ENCODE measurements at regions not wholly inside any gene's neighbourhood (a gene's known extent, or its start where the extent isn't known, plus 50 kb on each side); places are given as distances from the start of the nearest gene placed in this dataset.

GRCh38 chr7:149713731-149714068, 59.7 kb downstream of the ZNF467 start:
- no peak for TF ChIP-seq CEBPB (IDR thresholded peaks at IDR 0.05)
- no peak for TF ChIP-seq FOXM1 (IDR thresholded peaks at IDR 0.05; ENCODE audit: borderline replicate concordance, low read depth)
- no peak for TF ChIP-seq TCF12 (IDR thresholded peaks at IDR 0.05; ENCODE audit: low read depth)
- no peak for TF ChIP-seq REST (IDR thresholded peaks at IDR 0.05; ENCODE audit: low read depth)
- TF ChIP-seq RAD21 (IDR thresholded peaks at IDR 0.05; ENCODE audit: low read depth), result no peak
- no peak for TF ChIP-seq CREB1 (IDR thresholded peaks at IDR 0.05; ENCODE audit: low read depth)
- TF ChIP-seq EP300 (IDR thresholded peaks at IDR 0.05; ENCODE audit: borderline replicate concordance), result no peak
- TF ChIP-seq YY1 (IDR thresholded peaks at IDR 0.05; ENCODE audit: low read depth), result no peak
- no peak for TF ChIP-seq USF1 (IDR thresholded peaks at IDR 0.05)
- no peak for TF ChIP-seq TAF1 (IDR thresholded peaks at IDR 0.05; ENCODE audit: low read depth)
- no peak for TF ChIP-seq EGR1 (IDR thresholded peaks at IDR 0.05)
- no peak for TF ChIP-seq NFIC (IDR thresholded peaks at IDR 0.05)
- TF ChIP-seq TEAD4 (IDR thresholded peaks at IDR 0.05), result no peak

Data from Ishikawa (cell line).